ENCODE measurements at regions not wholly inside any gene's neighbourhood (a gene's known extent, or its start where the extent isn't known, plus 50 kb on each side); places are given as distances from the start of the nearest gene placed in this dataset.

DNA sequence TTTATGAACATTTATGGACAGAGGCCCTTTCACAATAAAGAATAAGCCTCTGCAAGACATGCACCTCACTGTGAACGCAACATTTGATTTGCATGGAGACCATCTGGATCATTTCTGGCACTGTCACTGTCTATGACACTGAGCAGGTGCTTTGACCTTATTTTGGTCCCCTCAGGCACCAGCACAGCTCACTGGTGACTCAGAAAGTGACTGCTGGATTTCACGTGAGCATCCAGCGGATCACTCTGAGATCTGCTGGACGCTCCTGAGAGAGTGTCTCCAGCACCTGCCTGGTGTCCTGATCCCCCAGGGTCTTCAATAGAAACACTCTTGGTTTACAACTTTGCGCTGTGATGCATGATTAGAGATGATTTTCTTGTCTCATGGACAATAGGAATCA lies 375.7 kb downstream of the TENT5A start (continued):
- TF ChIP-seq, protein P1, sequence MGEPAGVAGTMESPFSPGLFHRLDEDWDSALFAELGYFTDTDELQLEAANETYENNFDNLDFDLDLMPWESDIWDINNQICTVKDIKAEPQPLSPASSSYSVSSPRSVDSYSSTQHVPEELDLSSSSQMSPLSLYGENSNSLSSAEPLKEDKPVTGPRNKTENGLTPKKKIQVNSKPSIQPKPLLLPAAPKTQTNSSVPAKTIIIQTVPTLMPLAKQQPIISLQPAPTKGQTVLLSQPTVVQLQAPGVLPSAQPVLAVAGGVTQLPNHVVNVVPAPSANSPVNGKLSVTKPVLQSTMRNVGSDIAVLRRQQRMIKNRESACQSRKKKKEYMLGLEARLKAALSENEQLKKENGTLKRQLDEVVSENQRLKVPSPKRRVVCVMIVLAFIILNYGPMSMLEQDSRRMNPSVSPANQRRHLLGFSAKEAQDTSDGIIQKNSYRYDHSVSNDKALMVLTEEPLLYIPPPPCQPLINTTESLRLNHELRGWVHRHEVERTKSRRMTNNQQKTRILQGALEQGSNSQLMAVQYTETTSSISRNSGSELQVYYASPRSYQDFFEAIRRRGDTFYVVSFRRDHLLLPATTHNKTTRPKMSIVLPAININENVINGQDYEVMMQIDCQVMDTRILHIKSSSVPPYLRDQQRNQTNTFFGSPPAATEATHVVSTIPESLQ (CRISPR knock-in tag; IDR thresholded peaks at IDR 0.05) = no peak
- TF ChIP-seq, protein P2, sequence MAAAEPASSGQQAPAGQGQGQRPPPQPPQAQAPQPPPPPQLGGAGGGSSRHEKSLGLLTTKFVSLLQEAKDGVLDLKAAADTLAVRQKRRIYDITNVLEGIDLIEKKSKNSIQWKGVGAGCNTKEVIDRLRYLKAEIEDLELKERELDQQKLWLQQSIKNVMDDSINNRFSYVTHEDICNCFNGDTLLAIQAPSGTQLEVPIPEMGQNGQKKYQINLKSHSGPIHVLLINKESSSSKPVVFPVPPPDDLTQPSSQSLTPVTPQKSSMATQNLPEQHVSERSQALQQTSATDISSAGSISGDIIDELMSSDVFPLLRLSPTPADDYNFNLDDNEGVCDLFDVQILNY (CRISPR knock-in tag; IDR thresholded peaks at IDR 0.05) = no peak
- TF ChIP-seq GTF2I (CRISPR knock-in tag; conservative IDR thresholded peaks at IDR 0.05) = no peak

DNA sequence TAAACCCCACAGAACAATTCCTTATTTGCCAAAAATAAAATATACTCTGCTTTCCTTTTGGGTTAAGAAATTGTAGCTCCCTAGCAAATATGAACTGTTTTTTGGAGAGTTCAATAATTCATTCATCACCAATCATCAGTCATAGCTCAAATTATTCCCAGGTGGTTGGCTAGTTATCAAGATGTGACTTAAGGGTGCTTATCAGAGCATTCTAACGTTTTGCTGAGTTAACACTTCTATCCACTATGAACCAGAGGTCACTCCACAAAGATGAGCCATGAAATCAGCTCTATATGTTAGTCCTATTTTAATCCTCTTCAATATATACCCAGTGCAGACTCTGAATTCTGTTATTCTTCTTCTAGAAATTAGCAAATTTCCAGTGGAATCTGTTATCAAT lies 379.1 kb downstream of the TENT5A start:
- no peaks in the 10 kb centered on the region for H3K9me3 Mint-ChIP-seq
- H3K27me3 Mint-ChIP-seq (ENCODE audit: low read depth) = no peaks in the 10 kb centered on the region

GRCh38 chr6:81371930-81372329 lies 380.6 kb downstream of the TENT5A start:
- no peaks in the 10 kb centered on the region for H3K27me3 Mint-ChIP-seq (ENCODE audit: low read depth)
- TF ChIP-seq ZNF317 (CRISPR knock-in tag; IDR thresholded peaks at IDR 0.05; ENCODE audit: borderline replicate concordance, low read depth) (no peak), TCF7 (CRISPR knock-in tag; IDR thresholded peaks at IDR 0.05; ENCODE audit: low read depth) (no peak), CREB1 (CRISPR knock-in tag; IDR thresholded peaks at IDR 0.05) (no peak), ZNF671 (CRISPR knock-in tag; IDR thresholded peaks at IDR 0.05) (no peak)
- no peak overlapping the region for H3K4me3 Mint-ChIP-seq
- ATAC-seq (no peak), DNase-seq (ENCODE audit: low spot score) (no peak)
- ChIA-PET CTCF (no interaction called here), POLR2A (no interaction called here)
- no peaks in the 10 kb centered on the region for H3K9me3 Mint-ChIP-seq
- no peaks in the 10 kb centered on the region for H3K4me1 Mint-ChIP-seq
- no peaks in the 10 kb centered on the region for H3K36me3 Mint-ChIP-seq
- H3K27ac Mint-ChIP-seq = no peak overlapping the region

More for the DNA sequence above, 379.1 kb downstream of the TENT5A start:
- no peak for ATAC-seq
- Mint-ChIP-seq H3K27ac (no peak overlapping the region), H3K4me3 (no peak overlapping the region), H3K36me3 (no peaks in the 10 kb centered on the region), H3K4me1 (no peaks in the 10 kb centered on the region)
- no peak for DNase-seq (ENCODE audit: low spot score)
- ChIA-PET POLR2A (no interaction called here), CTCF (no interaction called here)
- TF ChIP-seq ZNF423 (CRISPR knock-in tag; IDR thresholded peaks at IDR 0.05) = no peak
- no peak for TF ChIP-seq CBFB (CRISPR knock-in tag; IDR thresholded peaks at IDR 0.05; ENCODE audit: low read depth)
- TF ChIP-seq IRF2 (CRISPR knock-in tag; IDR thresholded peaks at IDR 0.05; ENCODE audit: borderline replicate concordance, low read depth) = no peak

DNA sequence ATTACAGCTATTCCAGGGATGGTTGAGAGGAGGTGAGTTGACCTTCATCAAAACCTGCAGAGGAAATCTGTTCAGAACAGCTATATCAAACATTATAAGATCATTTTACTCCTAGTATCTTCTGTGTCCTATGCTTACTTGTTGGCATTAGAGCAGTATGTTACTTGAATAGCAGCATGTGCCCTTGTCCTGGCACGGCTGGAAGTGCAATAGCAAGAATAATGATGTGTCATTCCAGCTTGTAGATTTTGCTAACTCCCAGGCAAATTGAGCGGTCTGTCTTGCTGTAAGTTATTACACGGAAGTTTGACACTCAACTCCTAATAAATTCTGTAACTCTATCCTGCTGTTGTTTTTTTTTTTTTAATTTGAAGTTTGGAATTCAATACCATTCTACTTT lies 385.5 kb downstream of the TENT5A start:
- Mint-ChIP-seq H3K36me3 (no peaks in the 10 kb centered on the region), H3K27ac (no peak overlapping the region), H3K27me3 (ENCODE audit: low read depth) (no peaks in the 10 kb centered on the region), H3K4me3 (no peak overlapping the region), H3K9me3 (no peaks in the 10 kb centered on the region), H3K4me1 (no peaks in the 10 kb centered on the region)
- ATAC-seq (no peak), DNase-seq (ENCODE audit: low spot score) (no peak)
- ChIA-PET CTCF (no interaction called here), POLR2A (no interaction called here)
- TF ChIP-seq CREB1 (CRISPR knock-in tag; IDR thresholded peaks at IDR 0.05) = no peak
- TF ChIP-seq PREB (CRISPR knock-in tag; IDR thresholded peaks at IDR 0.05; ENCODE audit: borderline replicate concordance) = no peak
- TF ChIP-seq GABPB1 (CRISPR knock-in tag; IDR thresholded peaks at IDR 0.05) = no peak
- TF ChIP-seq ZNF138 (CRISPR knock-in tag; conservative IDR thresholded peaks at IDR 0.05) = no peak

DNA sequence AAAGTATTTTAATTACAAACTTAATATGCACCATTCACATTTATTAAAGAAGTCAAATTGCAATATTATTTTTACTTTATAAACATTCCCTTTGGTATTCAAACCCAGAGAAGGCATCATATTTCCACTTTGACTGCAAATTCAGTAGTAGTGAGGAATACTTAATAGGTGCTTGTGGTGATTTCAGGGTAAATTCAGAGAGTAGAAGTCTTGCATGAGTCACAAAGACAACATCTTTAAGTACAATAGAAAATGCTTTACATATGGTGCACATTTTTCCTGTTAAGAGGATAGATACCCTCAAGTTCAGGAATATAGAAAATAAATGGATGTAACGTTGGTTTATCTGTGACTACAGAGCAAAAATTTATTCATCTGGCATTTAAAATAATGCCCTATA lies 390.2 kb downstream of the TENT5A start:
- no peaks in the 10 kb centered on the region for H3K36me3 Mint-ChIP-seq
- no peak overlapping the region for H3K4me3 Mint-ChIP-seq
- no peak for DNase-seq (ENCODE audit: low spot score)
- ATAC-seq = no peak
- TF ChIP-seq TP53 (CRISPR knock-in tag; IDR thresholded peaks at IDR 0.05) (no peak), ZNF671 (CRISPR knock-in tag; IDR thresholded peaks at IDR 0.05) (no peak), PREB (CRISPR knock-in tag; IDR thresholded peaks at IDR 0.05; ENCODE audit: borderline replicate concordance) (no peak), ZNF532 (CRISPR knock-in tag; IDR thresholded peaks at IDR 0.05; ENCODE audit: borderline replicate concordance) (no peak), MXD4 (CRISPR knock-in tag; IDR thresholded peaks at IDR 0.05; ENCODE audit: borderline replicate concordance) (no peak)
- CTCF ChIA-PET = no interaction called here
- peaks cover 5% of the 10 kb centered on the region; the same call in 1 of the 2 replicates for H3K9me3 Mint-ChIP-seq
- POLR2A ChIA-PET = no interaction called here
- no peak overlapping the region for H3K27ac Mint-ChIP-seq
- H3K27me3 Mint-ChIP-seq (ENCODE audit: low read depth) = no peaks in the 10 kb centered on the region
- H3K4me1 Mint-ChIP-seq = peaks cover 15% of the 10 kb centered on the region

Measured in WTC11 (cell line).